DND-41 (cell line): ENCODE measurements at regions not wholly inside any gene's neighbourhood (a gene's known extent, or its start where the extent isn't known, plus 50 kb on each side); places are given as distances from the start of the nearest gene placed in this dataset.
"Not testable (repeated sequence)": the region's sequence is repeated elsewhere in the genome, so short reads cannot be mapped to it uniquely, and the experiment has no call there.

Experiments
- EZH2 ChIP-seq: IDR thresholded peaks from 3 replicates; pipeline ENCODE4 v1.6.1; 2012; ENCODE audit warnings: borderline replicate concordance, low read depth, mild to moderate bottlenecking, moderate library complexity, low read length, inconsistent platforms; ENCODE audit not compliant: severe bottlenecking
- TF ChIP-seq, protein P1 (sequence below): IDR thresholded peaks from 2 replicates; pipeline ENCODE4 v1.5.1; 2012; ENCODE audit warnings: borderline replicate concordance, low read length, moderate library complexity, mild to moderate bottlenecking; ENCODE audit not compliant: poor library complexity, severe bottlenecking; ENCODE audit errors: extremely low read depth

- TF ChIP-seq, protein P1, sequence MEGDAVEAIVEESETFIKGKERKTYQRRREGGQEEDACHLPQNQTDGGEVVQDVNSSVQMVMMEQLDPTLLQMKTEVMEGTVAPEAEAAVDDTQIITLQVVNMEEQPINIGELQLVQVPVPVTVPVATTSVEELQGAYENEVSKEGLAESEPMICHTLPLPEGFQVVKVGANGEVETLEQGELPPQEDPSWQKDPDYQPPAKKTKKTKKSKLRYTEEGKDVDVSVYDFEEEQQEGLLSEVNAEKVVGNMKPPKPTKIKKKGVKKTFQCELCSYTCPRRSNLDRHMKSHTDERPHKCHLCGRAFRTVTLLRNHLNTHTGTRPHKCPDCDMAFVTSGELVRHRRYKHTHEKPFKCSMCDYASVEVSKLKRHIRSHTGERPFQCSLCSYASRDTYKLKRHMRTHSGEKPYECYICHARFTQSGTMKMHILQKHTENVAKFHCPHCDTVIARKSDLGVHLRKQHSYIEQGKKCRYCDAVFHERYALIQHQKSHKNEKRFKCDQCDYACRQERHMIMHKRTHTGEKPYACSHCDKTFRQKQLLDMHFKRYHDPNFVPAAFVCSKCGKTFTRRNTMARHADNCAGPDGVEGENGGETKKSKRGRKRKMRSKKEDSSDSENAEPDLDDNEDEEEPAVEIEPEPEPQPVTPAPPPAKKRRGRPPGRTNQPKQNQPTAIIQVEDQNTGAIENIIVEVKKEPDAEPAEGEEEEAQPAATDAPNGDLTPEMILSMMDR: not testable (repeated sequence)
- TF ChIP-seq EZH2: not testable (repeated sequence)
Observed at GRCh38 chr2:53486185-53486899, 281.3 kb upstream of the CHAC2 start.
